ENCODE measurements at regions not wholly inside any gene's neighbourhood (a gene's known extent, or its start where the extent isn't known, plus 50 kb on each side); places are given as distances from the start of the nearest gene placed in this dataset.

- TF ChIP-seq POLR2A (IDR thresholded peaks at IDR 0.05; ENCODE audit: low read length) (no peak), GATA1 (IDR thresholded peaks at IDR 0.05; ENCODE audit: low read depth, low read length) (no peak)
Observed at GRCh38 chr18:55106466-55106865, 147.2 kb upstream of the CCDC68 start.
